Upper lobe of left lung (tissue), 6 donors: ENCODE measurements at regions not wholly inside any gene's neighbourhood (a gene's known extent, or its start where the extent isn't known, plus 50 kb on each side); places are given as distances from the start of the nearest gene placed in this dataset.

Source experiments
- ATAC-seq, 2 donors: fragments of 200-7000 bp; cut with Tn5 transposase; one replicate each; pipeline ENCODE4 v1.9.1; 2022; ENCODE audit warnings: mild to moderate bottlenecking in 2 of 2, moderate library complexity in 2 of 2; ENCODE audit not compliant: low FRiP score in 2 of 2
- DNase-seq, 2 donors: peaks; one replicate each; pipeline ENCODE4 v3.0.0-alpha.2; 2019 to 2020
- H3K27ac ChIP-seq, 4 donors: fragments of 200-600 bp; sonication (generic); one replicate each; pipeline ENCODE4 v1.5.1; 2016 to 2019
- H3K27me3 ChIP-seq, 4 donors: fragments of 200-600 bp; sonication (generic); one replicate each; pipeline ENCODE4 v1.5.1; 2017 to 2019
- H3K36me3 ChIP-seq, 4 donors: fragments of 200-600 bp; sonication (generic); one replicate each; pipeline ENCODE4 v1.5.1; 2016 to 2019
- H3K4me1 ChIP-seq, 4 donors: fragments of 200-600 bp; sonication (generic); one replicate each; pipeline ENCODE4 v1.5.1; 2018 to 2019
- H3K4me3 ChIP-seq, 4 donors: fragments of 200-600 bp; sonication (generic); one replicate each; pipeline ENCODE4 v1.5.1; 2017 to 2019; ENCODE audit warnings: mild to moderate bottlenecking in 2 of 4, moderate library complexity in 1 of 4
- H3K9me3 ChIP-seq, 4 donors: fragments of 200-600 bp; sonication (generic); one replicate each; pipeline ENCODE4 v1.5.1; 2018 to 2019
- CTCF ChIP-seq, 6 experiments: fragments of 450-650 bp in 4 of 6; fragments of 200-600 bp in 2 of 6; sonication (generic) in 2 of 6; IDR thresholded peaks; one replicate each; pipeline ENCODE4 v1.5.1; 2016 to 2019; ENCODE audit warnings: antibody characterized with exemption in 6 of 6
- EP300 ChIP-seq, 4 donors: sonication (generic); formaldehyde crosslinking; IDR thresholded peaks; one replicate each; pipeline ENCODE4 v1.5.1; 2017; ENCODE audit warnings: antibody characterized with exemption in 4 of 4, control low read depth in 2 of 4
- POLR2A ChIP-seq, 4 donors: fragments of 450-650 bp; IDR thresholded peaks; one replicate each; pipeline ENCODE4 v1.5.1; 2016 to 2017; ENCODE audit warnings: antibody characterized with exemption in 4 of 4, mild to moderate bottlenecking in 2 of 4
- POLR2AphosphoS5 ChIP-seq, 2 donors: sonication (generic); formaldehyde crosslinking; IDR thresholded peaks; one replicate each; pipeline ENCODE4 v1.5.1; 2017; ENCODE audit warnings: antibody characterized with exemption in 2 of 2
- WGBS, 2 donors: methylation state at CpG; one replicate each; pipeline ENCODE4 v1.1.5; 2017 to 2018; 5-methylcytosine and 5-hydroxymethylcytosine counted together
- donor health status: DM: no; HTN: no; CAD: no; lungs with moderate emphysema.
- donor health status: DM: no; HTN: yes; CAD: no; lungs with severe emphysema.

- Histone ChIP-seq H3K4me3 (no peak overlapping the region), H3K36me3 (no peaks in the 10 kb centered on the region), H3K9me3 (no peaks in the 10 kb centered on the region), H3K4me1 (no peaks in the 10 kb centered on the region), H3K27me3 (no peaks in the 10 kb centered on the region), H3K27ac (no peak overlapping the region)
- WGBS, 2 donors, result 61 to 73% methylated on average over 9 of the region's 9 CpGs
- ATAC-seq (no peak), DNase-seq (no peak)
- TF ChIP-seq EP300 (IDR thresholded peaks at IDR 0.05), result no peak
- no peak for TF ChIP-seq POLR2AphosphoS5 (IDR thresholded peaks at IDR 0.05)
- no peak for TF ChIP-seq CTCF (IDR thresholded peaks at IDR 0.05)
- TF ChIP-seq POLR2A (IDR thresholded peaks at IDR 0.05), result no peak
Observed at GRCh38 chr5:176185133-176185733, 53.0 kb upstream of the SIMC1 start.

GRCh38 chr5:176186107-176186506, 52.1 kb upstream of the SIMC1 start:
- Histone ChIP-seq H3K36me3 (no peaks in the 10 kb centered on the region), H3K4me1 (no peaks in the 10 kb centered on the region), H3K27ac (no peak overlapping the region), H3K4me3 (no peak overlapping the region), H3K27me3 (no peaks in the 10 kb centered on the region), H3K9me3 (no peaks in the 10 kb centered on the region)
- DNase-seq, result no peak
- WGBS, 2 donors, result 86% methylated on average over 3 of the region's 3 CpGs
- no peak for TF ChIP-seq POLR2AphosphoS5 (IDR thresholded peaks at IDR 0.05)
- no peak for TF ChIP-seq POLR2A (IDR thresholded peaks at IDR 0.05)
- no peak for TF ChIP-seq EP300 (IDR thresholded peaks at IDR 0.05)
- TF ChIP-seq CTCF (IDR thresholded peaks at IDR 0.05), result no peak
- no peak for ATAC-seq

GRCh38 chr5:176187276-176188062, 50.8 kb upstream of the SIMC1 start:
- 68 to 76% methylated on average over 11 to 17 of the region's 17 CpGs for WGBS, 2 donors
- no peaks in the 10 kb centered on the region for H3K27me3 ChIP-seq
- no peak overlapping the region for H3K4me3 ChIP-seq
- no peaks in the 10 kb centered on the region for H3K36me3 ChIP-seq
- no peak overlapping the region for H3K27ac ChIP-seq
- DNase-seq (no peak), ATAC-seq (no peak)
- no peaks in the 10 kb centered on the region for H3K4me1 ChIP-seq
- no peaks in the 10 kb centered on the region for H3K9me3 ChIP-seq
- TF ChIP-seq EP300 (IDR thresholded peaks at IDR 0.05) (no peak), CTCF (IDR thresholded peaks at IDR 0.05) (no peak), POLR2AphosphoS5 (IDR thresholded peaks at IDR 0.05) (no peak), POLR2A (IDR thresholded peaks at IDR 0.05) (no peak)

GRCh38 chr5:176188085-176188484, 50.1 kb upstream of the SIMC1 start:
- Histone ChIP-seq H3K27me3 (no peaks in the 10 kb centered on the region), H3K9me3 (no peaks in the 10 kb centered on the region), H3K4me3 (no peak overlapping the region), H3K36me3 (no peaks in the 10 kb centered on the region), H3K4me1 (no peaks in the 10 kb centered on the region), H3K27ac (no peak overlapping the region)
- TF ChIP-seq POLR2AphosphoS5 (IDR thresholded peaks at IDR 0.05) (no peak), EP300 (IDR thresholded peaks at IDR 0.05) (no peak), CTCF (IDR thresholded peaks at IDR 0.05) (no peak), POLR2A (IDR thresholded peaks at IDR 0.05) (no peak)
- no peak for DNase-seq
- 92 to 94% methylated on average over 7 of the region's 7 CpGs for WGBS, 2 donors
- no peak for ATAC-seq
